WTC11 (cell line): ENCODE measurements at regions not wholly inside any gene's neighbourhood (a gene's known extent, or its start where the extent isn't known, plus 50 kb on each side); places are given as distances from the start of the nearest gene placed in this dataset.

Experiments
- ATF3 ChIP-seq: sonication (generic); formaldehyde crosslinking; conservative IDR thresholded peaks from 2 replicates; pipeline ENCODE4 v1.8.1; 2022; ENCODE audit warnings: mild to moderate bottlenecking, missing genetic modification reagents
- ERG ChIP-seq: fragments of 250-450 bp; sonication (Bioruptor Pico); IDR thresholded peaks from 2 replicates; pipeline ENCODE4 v1.8.0; 2021; ENCODE audit warnings: mild to moderate bottlenecking
- FOXP4 ChIP-seq: sonication (generic); formaldehyde crosslinking; IDR thresholded peaks from 2 replicates; pipeline ENCODE4 v1.8.0; 2022; ENCODE audit warnings: mild to moderate bottlenecking, missing genetic modification reagents
- GTF2I ChIP-seq: fragments of 250-450 bp; sonication (Bioruptor Pico); conservative IDR thresholded peaks from 2 replicates; pipeline ENCODE4 v1.4.0; 2021; ENCODE audit warnings: mild to moderate bottlenecking
- MYBL2 ChIP-seq: sonication (generic); formaldehyde crosslinking; IDR thresholded peaks from 2 replicates; pipeline ENCODE4 v1.8.1; 2023; ENCODE audit warnings: mild to moderate bottlenecking, moderate library complexity, missing genetic modification reagents
- NFYB ChIP-seq: sonication (generic); formaldehyde crosslinking; conservative IDR thresholded peaks from 2 replicates; pipeline ENCODE4 v1.8.0; 2022; ENCODE audit warnings: low read depth, missing genetic modification reagents
- NR3C1 ChIP-seq: sonication (generic); formaldehyde crosslinking; conservative IDR thresholded peaks from 2 replicates; pipeline ENCODE4 v1.8.1; 2023; ENCODE audit warnings: low read depth, mild to moderate bottlenecking, missing genetic modification reagents
- SP1 ChIP-seq: sonication (generic); formaldehyde crosslinking; conservative IDR thresholded peaks from 2 replicates; pipeline ENCODE4 v1.8.1; 2022; ENCODE audit warnings: missing genetic modification reagents
- TCF7 ChIP-seq: sonication (generic); formaldehyde crosslinking; IDR thresholded peaks from 2 replicates; pipeline ENCODE4 v1.8.0; 2022; ENCODE audit warnings: mild to moderate bottlenecking, low read depth, missing genetic modification reagents, moderate library complexity
- ZNF121 ChIP-seq: sonication (generic); formaldehyde crosslinking; IDR thresholded peaks from 2 replicates; pipeline ENCODE4 v1.8.0; 2023; ENCODE audit warnings: missing genetic modification reagents
- ZNF232 ChIP-seq: sonication (generic); formaldehyde crosslinking; IDR thresholded peaks from 2 replicates; pipeline ENCODE4 v1.8.0; 2022; ENCODE audit warnings: mild to moderate bottlenecking, missing genetic modification reagents
- ZNF416 ChIP-seq: fragments of 250-450 bp; sonication (Bioruptor Pico); IDR thresholded peaks from 2 replicates; pipeline ENCODE4 v1.9.0; 2021; ENCODE audit warnings: mild to moderate bottlenecking, inconsistent platforms
- TF ChIP-seq, protein P1 (sequence below): fragments of 200-600 bp; IDR thresholded peaks from 2 replicates; pipeline ENCODE4 v1.8.0; 2022; ENCODE audit warnings: antibody characterized with exemption
- TF ChIP-seq, protein P2 (sequence below): sonication (generic); formaldehyde crosslinking; IDR thresholded peaks from 2 replicates; pipeline ENCODE4 v1.8.1; 2022; ENCODE audit warnings: low read depth, mild to moderate bottlenecking, moderate library complexity, missing genetic modification reagents, borderline replicate concordance

DNA sequence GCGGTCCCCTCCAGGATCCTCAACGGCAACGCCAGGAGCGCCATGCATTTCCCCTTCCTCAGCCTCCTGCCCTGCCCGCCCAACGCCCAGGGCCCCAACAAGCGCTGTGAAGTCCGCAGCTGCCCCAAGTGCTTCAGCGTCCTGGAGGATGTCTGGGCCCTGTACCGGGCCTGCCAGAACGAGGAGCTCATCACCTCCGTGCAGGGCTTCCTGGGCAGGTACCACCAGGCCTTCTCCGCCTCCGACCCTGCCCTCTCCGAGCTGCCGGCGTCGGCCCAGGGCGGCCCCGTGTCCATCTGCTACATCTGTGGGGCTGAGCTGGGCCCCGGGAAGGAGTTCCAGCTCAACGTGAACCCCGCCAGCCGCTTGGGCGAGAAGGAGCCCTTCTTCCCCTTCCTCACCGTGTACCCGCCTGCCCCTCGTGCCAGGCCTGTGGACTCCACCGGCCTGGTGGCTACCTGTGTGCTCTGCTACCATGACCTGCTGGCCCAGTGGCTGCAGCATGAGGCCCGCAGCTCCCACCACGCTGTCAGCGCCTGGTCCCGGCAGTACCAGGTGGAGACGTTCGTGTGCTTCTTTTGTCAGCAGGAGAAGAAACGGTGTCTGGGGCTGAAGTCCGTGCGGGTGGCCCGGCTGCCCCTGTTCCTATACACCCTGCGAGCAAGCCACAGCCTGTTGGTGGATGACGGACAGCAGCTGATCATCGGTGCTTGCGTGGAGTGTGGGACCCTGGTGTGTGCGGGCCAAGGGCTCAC is 58.9 kb upstream of the CIBAR2 start:
- TF ChIP-seq, protein P1, sequence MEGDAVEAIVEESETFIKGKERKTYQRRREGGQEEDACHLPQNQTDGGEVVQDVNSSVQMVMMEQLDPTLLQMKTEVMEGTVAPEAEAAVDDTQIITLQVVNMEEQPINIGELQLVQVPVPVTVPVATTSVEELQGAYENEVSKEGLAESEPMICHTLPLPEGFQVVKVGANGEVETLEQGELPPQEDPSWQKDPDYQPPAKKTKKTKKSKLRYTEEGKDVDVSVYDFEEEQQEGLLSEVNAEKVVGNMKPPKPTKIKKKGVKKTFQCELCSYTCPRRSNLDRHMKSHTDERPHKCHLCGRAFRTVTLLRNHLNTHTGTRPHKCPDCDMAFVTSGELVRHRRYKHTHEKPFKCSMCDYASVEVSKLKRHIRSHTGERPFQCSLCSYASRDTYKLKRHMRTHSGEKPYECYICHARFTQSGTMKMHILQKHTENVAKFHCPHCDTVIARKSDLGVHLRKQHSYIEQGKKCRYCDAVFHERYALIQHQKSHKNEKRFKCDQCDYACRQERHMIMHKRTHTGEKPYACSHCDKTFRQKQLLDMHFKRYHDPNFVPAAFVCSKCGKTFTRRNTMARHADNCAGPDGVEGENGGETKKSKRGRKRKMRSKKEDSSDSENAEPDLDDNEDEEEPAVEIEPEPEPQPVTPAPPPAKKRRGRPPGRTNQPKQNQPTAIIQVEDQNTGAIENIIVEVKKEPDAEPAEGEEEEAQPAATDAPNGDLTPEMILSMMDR, result no peak
- TF ChIP-seq MYBL2 (CRISPR knock-in tag) (no peak), FOXP4 (CRISPR knock-in tag) (no peak), ATF3 (CRISPR knock-in tag) (no peak), NFYB (CRISPR knock-in tag) (no peak), ERG (CRISPR knock-in tag) (no peak), NR3C1 (CRISPR knock-in tag) (no peak), ZNF121 (CRISPR knock-in tag) (no peak), SP1 (no peak), ZNF416 (CRISPR knock-in tag) (no peak), TCF7 (CRISPR knock-in tag) (no peak), ZNF232 (CRISPR knock-in tag) (no peak), GTF2I (CRISPR knock-in tag) (no peak)
- TF ChIP-seq, protein P2, sequence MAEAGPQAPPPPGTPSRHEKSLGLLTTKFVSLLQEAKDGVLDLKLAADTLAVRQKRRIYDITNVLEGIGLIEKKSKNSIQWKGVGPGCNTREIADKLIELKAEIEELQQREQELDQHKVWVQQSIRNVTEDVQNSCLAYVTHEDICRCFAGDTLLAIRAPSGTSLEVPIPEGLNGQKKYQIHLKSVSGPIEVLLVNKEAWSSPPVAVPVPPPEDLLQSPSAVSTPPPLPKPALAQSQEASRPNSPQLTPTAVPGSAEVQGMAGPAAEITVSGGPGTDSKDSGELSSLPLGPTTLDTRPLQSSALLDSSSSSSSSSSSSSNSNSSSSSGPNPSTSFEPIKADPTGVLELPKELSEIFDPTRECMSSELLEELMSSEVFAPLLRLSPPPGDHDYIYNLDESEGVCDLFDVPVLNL (CRISPR knock-in tag), result no peak
